ENCODE measurements at regions not wholly inside any gene's neighbourhood (a gene's known extent, or its start where the extent isn't known, plus 50 kb on each side); places are given as distances from the start of the nearest gene placed in this dataset.
"Not testable (repeated sequence)": the region's sequence is repeated elsewhere in the genome, so short reads cannot be mapped to it uniquely, and the experiment has no call there.

GRCh38 chr3:124346487-124346886 lies 354.6 kb upstream of the ROPN1 start:
- H3K27ac ChIP-seq = no peak overlapping the region
- DNase-seq (ENCODE audit: low spot score) = no peak
- no peaks in the 10 kb centered on the region for H3K27me3 ChIP-seq
- H3K9me3 ChIP-seq = no peaks in the 10 kb centered on the region
- no peaks in the 10 kb centered on the region for H3K36me3 ChIP-seq
- H3K4me3 ChIP-seq = no peak overlapping the region
- H3K4me1 ChIP-seq = no peaks in the 10 kb centered on the region
- TF ChIP-seq, protein P1, sequence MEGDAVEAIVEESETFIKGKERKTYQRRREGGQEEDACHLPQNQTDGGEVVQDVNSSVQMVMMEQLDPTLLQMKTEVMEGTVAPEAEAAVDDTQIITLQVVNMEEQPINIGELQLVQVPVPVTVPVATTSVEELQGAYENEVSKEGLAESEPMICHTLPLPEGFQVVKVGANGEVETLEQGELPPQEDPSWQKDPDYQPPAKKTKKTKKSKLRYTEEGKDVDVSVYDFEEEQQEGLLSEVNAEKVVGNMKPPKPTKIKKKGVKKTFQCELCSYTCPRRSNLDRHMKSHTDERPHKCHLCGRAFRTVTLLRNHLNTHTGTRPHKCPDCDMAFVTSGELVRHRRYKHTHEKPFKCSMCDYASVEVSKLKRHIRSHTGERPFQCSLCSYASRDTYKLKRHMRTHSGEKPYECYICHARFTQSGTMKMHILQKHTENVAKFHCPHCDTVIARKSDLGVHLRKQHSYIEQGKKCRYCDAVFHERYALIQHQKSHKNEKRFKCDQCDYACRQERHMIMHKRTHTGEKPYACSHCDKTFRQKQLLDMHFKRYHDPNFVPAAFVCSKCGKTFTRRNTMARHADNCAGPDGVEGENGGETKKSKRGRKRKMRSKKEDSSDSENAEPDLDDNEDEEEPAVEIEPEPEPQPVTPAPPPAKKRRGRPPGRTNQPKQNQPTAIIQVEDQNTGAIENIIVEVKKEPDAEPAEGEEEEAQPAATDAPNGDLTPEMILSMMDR (IDR thresholded peaks at IDR 0.05) = no peak

DNA sequence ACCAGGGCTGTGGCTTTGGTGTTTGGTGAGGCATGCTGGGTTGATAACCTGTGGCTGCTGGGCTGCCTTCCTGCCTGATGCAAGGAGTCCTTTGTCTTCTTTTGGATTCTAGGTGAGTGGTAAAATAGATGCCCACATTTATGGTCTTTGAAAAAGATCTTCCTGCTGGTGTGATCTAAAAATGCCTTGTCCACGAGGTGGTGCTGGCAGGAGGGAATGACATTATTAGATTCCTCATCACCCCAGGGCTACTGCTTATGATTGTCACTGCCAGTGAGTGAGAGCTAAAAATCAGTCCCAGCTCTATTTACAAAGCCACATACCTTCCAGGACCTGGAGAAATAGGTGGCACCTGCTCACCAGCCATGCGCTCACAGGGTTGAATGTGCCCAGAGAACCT lies 355.5 kb upstream of the ROPN1 start:
- H3K27ac ChIP-seq = no peak overlapping the region
- DNase-seq (ENCODE audit: low spot score) = no peak
- H3K4me1 ChIP-seq = no peaks in the 10 kb centered on the region
- no peaks in the 10 kb centered on the region for H3K27me3 ChIP-seq
- H3K36me3 ChIP-seq = no peaks in the 10 kb centered on the region
- H3K9me3 ChIP-seq = no peaks in the 10 kb centered on the region
- no peak overlapping the region for H3K4me3 ChIP-seq
- TF ChIP-seq, protein P1 (IDR thresholded peaks at IDR 0.05) = peak in 1 of 2 donors; percentile 14

GRCh38 chr3:124348555-124348954 lies 356.6 kb upstream of the ROPN1 start:
- DNase-seq (ENCODE audit: low spot score); H3K9me3 ChIP-seq; H3K4me1 ChIP-seq; H3K27me3 ChIP-seq; H3K27ac ChIP-seq; H3K4me3 ChIP-seq; H3K36me3 ChIP-seq: not testable (repeated sequence)

DNA sequence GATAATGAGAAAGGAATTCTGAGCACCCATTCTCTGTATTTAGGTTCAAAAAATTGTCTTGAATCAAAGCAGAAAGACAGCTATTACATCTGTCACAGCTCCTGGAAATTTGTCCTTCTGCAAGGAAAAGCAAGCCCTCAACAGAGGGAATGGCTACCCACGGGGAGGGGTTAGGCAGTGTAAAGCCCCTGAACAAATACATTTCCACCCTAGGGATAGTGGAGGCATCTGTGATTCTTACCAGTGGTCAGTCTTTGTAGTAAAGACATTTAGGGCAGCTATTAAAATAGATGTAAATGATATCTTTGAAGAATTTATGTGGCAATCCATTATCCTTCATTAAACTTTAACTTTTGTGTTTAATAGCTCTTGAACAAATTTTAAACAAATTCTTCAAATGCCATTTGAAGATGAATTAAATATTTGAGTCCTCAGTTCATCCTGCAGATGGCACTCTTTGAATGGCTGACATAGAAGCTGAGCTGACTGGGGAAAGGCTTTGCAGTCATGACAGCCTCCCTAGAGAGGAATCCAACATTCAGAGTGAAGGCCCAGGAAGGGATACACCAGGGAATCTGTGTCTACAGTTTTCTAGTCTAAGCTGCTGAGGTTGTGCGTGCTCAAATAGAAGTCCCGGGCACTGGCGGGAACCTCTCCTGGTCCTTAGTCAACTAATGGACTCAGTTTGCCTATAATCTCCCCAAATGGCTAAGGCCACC lies 359.7 kb upstream of the ROPN1 start:
- Histone ChIP-seq H3K4me1 (no peaks in the 10 kb centered on the region), H3K27ac (no peak overlapping the region), H3K4me3 (no peak overlapping the region), H3K36me3 (no peaks in the 10 kb centered on the region), H3K27me3 (no peaks in the 10 kb centered on the region), H3K9me3 (no peaks in the 10 kb centered on the region)
- TF ChIP-seq, protein P1 (IDR thresholded peaks at IDR 0.05) = peak; percentile 22 to 66
- no peak for DNase-seq (ENCODE audit: low spot score)

DNA sequence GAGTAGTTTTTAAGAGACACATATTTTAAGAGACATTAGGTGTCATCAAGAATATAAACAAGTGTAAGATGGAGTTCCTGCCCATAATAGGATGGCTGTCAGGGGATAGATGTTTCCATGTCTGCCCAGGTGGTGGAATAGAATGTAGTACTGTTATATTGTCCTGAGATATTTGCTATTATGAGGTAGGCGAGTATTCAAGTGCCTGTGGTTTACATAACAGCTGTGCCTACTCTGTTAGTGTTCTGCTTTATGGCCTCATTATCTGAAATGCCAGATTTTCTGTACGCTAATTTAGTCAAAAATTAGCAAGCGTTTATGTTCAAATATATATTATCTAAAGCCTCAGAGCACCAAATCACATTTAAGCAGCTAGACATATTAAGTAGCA lies 360.2 kb upstream of the ROPN1 start:
- TF ChIP-seq, protein P1 (IDR thresholded peaks at IDR 0.05) = no peak
- Histone ChIP-seq H3K9me3 (no peaks in the 10 kb centered on the region), H3K4me1 (no peaks in the 10 kb centered on the region), H3K4me3 (no peak overlapping the region), H3K27ac (no peak overlapping the region), H3K27me3 (no peaks in the 10 kb centered on the region), H3K36me3 (no peaks in the 10 kb centered on the region)
- DNase-seq (ENCODE audit: low spot score) = no peak

DNA sequence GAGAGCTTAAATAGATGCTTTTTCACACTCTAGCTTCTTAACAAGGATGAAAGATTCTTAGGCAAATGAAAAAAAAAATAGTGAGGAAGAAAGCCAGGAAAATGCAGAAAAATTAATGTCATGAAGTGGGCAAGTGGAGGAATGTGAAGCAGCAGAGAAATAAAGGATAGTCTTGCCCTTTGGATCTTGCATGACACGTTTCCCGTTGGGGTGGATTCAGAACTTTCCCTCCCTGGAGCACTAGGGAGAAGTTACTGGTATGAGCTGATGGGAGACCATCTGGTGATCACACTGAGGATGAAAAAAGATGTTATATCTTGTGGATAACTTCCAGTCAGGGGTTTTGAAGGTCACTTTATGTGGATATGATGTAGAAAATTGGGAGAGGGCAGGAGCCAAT lies 361.8 kb upstream of the ROPN1 start:
- Histone ChIP-seq H3K9me3 (no peaks in the 10 kb centered on the region), H3K27ac (no peak overlapping the region), H3K27me3 (no peaks in the 10 kb centered on the region), H3K4me3 (no peak overlapping the region), H3K36me3 (no peaks in the 10 kb centered on the region), H3K4me1 (no peaks in the 10 kb centered on the region)
- TF ChIP-seq, protein P1 (IDR thresholded peaks at IDR 0.05) = no peak
- DNase-seq (ENCODE audit: low spot score) = no peak

Data from right atrium auricular region (tissue), 2 donors.